ENCODE measurements at regions not wholly inside any gene's neighbourhood (a gene's known extent, or its start where the extent isn't known, plus 50 kb on each side); places are given as distances from the start of the nearest gene placed in this dataset.

- DNase-seq = no peak
Measured at GRCh38 chr7:68420342-68421192, 1177.7 kb upstream of the AUTS2 start.

GRCh38 chr7:68421712-68422111, 1176.6 kb upstream of the AUTS2 start:
- no peak for DNase-seq

GRCh38 chr7:68422281-68422680, 1176.0 kb upstream of the AUTS2 start:
- DNase-seq = no peak

DNA sequence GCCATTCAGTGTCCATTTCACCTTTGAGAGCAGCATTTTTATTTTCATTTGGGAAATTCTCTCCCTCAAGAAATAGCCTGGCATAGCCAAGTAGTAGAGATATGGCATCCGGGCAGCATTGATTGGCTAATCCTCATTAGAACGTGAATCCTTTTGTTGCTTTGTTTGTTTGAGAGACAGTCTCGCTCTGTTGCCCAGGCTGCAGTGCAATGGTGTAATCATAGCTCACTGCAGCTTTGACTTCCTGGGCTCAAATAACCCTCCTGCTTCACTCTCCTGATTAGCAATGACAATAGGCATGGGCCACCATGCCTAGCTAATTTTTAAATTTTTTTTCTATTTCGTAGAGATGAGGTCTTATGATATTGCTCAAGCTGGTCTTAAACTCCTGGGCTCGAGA, 1174.9 kb upstream of the AUTS2 start:
- DNase-seq = no peak

DNA sequence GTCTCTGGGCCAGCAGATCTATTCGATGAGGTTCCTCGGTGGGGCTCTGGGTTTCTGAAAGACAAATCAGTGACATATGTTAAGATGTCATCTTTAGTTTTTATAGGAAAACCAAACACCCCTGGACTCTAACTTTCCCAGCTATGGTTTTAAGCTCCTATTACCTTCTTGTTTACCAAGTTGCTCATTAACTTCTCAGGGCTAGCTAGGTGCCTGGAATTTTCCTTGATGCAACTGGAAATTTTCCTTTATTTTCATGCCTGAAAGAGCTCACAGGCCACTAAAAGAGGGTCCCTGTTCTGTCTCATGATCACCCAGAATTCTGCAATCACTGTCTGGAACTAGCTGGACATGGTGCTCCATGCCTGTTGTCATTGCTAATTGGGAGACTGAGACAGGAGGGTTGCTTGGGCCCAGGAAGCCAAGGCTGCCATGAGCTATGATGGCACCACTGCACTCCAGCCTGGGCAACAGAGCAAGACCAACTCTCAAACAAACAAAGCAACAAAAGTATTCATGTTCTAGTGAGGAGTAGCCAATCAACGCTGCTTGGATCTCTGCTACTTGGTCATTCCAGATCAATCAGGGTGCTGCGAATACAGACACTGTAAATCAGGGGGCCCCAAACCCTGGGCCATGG, 1173.5 kb upstream of the AUTS2 start:
- DNase-seq = no peak

DNA sequence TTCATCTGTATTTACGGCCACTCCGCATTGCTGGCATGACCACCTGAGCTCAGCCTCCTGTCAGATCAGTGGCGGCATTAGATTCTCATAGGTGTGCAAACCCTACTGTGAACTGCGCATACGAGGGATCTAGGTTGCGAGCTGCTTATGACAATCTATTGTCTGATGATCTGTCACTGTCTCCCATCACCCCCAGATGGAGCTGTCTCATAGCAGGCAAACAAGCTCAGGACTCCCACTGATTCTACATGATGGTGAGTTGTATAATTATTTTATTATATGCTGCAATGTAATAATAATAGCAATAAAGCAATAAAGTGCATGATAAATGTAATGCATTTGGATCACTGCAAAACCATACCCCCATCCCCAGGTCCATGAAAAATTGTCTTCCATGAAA, 1172.9 kb upstream of the AUTS2 start:
- DNase-seq = no peak

DNA sequence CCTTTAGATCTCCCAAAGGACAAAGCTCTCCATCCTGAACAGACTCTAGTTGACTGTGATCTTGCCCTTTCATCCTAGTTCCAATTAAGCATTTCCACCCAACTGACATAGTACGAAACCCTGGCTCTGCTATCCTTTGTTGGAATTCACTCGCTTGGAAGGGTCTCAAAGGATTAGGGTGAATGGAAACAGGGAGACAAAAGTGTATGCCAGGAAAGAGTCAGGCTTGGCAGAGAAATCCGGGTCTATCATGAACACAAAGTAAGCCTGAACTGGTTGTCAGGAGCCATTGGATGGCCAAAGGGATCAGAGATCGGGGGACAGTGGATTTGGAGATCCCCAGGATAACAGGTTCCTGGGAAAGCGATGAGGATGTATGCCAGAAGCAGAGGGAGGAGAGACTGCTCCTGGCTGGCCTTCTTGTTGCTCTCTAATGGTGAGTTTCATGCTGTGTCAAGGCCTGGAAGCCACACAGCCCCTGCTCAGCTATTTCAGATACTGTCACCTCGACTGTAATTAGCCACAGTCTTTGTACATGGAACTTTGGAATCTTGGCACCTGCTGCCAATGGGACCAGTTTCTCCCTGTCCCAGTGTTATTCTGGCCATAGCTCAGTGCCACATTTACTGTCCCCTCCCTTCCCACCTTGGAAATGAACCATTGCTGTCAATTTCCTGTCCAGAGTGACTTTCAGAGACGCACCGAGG, 1168.7 kb upstream of the AUTS2 start:
- no peak for DNase-seq

DNA sequence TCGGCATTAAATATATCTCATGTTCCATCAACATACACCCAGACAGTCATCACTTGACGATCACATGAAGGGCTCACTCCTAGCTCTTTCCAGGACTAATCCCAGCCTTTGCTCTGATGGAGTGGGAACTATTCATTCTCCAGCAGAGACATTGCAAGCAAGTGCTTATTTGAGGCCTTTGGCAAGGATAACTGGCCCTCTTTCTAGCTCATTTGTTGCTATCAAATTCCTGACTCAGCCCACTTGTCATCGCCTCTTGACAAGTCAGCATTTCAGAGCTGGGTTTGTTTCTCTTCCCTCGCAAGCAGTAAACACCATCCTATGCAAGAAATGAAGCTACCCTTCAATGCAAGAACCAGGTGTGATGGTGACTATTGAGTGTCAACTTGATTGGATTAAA, 1165.7 kb upstream of the AUTS2 start:
- DNase-seq = no peak

GRCh38 chr7:68433462-68434070, 1164.7 kb upstream of the AUTS2 start:
- no peak for DNase-seq

- no peak for DNase-seq
Measured at GRCh38 chr7:68434857-68435256, 1163.4 kb upstream of the AUTS2 start.

DNA sequence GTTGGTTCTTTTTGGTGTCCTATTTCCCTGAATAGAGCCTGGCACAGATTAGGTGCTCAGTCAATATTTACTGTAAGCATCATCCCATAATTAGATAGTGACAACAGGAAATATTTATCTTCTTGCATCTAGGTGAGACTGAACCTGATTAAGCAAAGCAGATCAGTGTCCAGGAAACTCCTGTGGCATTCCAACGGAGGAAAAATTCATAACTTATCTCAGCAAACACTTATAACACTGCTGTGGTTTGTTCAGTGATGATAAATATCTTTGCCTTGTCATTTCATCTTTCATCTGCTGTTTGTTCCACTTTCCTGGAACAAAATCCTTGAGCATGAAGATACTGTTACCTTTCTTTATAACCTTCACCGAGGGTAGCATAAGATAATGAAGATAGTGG, 1160.3 kb upstream of the AUTS2 start:
- no peak for DNase-seq

- DNase-seq = no peak
Measured at GRCh38 chr7:68438811-68439210, 1159.5 kb upstream of the AUTS2 start.

DNA sequence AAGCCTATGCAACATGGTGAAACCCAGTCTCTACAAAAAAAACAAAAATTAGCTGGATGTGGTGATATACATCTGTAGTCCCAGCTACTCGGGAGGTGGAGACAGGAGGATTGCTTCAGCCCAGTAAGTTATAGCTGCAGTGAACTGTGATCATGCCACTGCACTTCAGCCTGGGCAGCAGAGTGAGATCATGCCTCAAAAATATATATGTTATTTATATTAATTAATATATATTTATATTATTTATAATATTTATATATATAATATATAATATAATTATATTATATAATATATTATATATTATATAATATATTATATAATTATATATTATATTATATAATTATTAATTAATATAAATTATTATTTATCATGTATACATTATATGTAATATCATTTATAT, 1158.4 kb upstream of the AUTS2 start:
- no peak for DNase-seq

GRCh38 chr7:68440866-68441265, 1157.4 kb upstream of the AUTS2 start:
- no peak for DNase-seq

DNA sequence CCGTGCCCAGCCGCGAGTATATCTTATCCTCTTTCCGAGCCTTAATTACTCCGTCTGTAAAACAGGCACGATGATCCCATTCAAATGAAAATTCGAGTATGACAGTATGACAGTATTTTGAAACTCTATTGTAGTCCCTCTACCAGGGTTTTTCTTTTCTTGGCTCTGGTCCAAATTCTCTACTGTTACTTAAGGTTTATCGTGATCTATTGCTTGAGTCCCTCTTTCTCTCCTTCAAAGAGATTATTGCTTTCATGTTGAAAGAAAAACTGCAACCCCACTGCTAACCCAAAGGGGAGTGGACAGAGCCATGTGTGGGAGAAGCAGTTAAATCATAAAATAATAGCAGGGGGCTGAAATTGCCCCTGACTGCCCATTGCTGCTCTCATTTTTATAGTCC, 1156.6 kb upstream of the AUTS2 start:
- DNase-seq = no peak

GRCh38 chr7:68442931-68443631, 1155.2 kb upstream of the AUTS2 start:
- DNase-seq = no peak

DNA sequence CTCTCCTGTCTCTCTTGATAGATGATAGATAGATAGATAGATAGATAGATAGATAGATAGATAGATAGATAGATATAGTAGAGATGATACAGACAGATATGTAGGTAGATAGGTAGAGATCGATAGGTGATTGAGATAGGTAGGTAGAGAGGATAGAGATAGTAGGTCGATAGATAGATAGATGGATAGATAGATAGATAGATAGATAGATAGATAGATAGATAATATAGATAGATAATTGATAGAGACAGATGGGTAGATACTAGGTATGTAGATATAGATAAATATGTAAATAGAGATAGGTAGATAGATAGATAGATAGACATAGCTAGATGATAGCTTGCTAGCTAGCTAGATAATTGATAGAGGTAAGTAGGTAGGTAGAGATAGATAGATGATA, 1154.2 kb upstream of the AUTS2 start:
- no peak for DNase-seq

DNA sequence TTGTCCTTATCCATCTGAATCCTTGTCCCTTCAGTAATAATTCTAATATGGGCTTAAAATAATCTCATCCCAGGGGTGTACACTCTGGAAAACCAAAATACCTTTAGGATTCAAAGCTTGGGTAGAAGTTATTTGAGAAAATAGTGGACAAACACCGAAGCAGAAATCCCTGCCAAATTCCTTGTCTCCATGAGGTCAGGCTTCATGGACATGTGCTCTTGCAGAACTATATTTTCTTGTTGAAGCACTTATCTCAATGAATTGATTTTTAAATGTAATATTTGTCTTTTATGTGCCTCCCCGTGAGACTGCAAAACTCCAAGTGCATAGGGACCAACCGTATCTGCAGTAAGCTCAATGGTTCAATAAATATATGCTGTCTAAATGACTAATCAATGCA, 1153.3 kb upstream of the AUTS2 start:
- no peak for DNase-seq

DNA sequence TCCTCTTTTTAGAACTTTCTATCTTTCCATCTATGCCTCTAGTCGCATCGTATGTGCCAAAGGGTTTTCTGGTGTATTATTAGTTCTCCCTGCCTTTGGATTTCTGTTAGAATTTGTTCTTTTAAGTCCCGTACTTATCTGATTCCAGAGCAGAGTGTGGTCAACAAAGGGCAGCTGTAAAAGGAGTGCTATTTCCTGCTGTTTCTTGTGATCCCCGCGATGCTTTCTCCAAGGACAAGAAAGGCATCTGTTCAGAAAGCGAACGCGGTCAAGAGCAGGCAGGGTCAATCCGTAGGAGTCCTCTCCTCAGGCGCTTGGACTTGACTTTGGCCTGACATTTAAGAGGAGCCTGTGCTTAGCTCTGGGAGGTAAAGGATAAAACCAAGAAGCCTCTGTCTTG, 1152.1 kb upstream of the AUTS2 start:
- DNase-seq = no peak

DNA sequence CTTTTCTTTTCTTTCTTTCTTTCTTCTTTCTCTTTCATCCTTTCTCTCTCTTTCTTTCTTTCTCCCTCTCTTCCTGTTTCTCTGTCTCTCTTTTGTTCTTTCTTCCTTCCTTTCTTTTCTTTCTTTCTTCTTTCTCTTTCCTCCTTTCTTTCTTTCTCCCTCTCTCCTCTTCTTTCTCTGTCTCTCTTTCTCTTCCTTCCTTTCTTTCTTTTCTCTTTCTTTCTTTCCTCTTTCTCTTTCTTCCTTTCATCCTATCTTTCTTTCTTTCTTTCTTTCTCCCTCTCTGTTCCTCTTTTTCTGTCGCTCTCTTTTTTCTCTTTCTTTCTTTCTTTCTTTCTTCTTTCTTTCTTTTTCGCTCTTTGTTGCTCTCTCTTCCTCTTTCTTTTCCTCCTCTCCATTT, 1149.2 kb upstream of the AUTS2 start:
- DNase-seq = no peak

DNA sequence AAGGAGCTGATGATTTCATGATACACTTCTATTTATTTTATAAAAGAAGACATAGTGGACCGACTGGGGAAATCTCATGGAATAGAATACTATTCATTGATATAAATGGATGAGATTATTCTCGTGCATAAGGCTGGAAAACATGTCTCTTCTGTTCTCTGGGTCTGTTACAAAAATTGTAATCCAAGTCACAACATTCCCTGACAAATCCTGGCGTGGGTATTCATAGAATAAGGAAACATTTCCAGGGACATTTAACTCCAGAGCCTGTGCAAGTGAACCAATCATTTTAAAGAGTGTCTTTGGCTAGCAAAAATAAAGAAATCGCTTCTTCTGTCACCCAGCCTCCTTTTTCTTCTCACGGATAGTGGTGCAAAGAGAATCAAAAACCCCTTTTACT, 1148.5 kb upstream of the AUTS2 start:
- no peak for DNase-seq

DNA sequence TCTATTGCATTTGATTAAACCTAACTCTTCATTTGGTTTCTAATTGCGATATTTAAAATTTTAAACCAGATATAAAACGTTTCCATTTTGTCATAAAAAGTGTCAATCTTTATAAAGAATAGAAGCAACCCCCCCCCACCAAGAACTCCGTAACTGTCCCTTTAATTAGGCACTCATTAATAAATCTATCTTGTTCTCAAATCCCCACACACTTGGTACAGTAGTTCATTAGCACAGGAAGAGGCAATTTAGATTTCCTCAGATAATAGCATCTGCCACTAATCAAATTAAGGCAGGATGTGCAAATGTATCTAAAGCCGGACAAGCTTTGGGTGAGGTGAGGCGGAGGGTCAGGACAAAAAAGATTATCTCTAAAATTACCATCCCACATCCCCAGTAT, 1143.3 kb upstream of the AUTS2 start:
- no peak for DNase-seq

DNA sequence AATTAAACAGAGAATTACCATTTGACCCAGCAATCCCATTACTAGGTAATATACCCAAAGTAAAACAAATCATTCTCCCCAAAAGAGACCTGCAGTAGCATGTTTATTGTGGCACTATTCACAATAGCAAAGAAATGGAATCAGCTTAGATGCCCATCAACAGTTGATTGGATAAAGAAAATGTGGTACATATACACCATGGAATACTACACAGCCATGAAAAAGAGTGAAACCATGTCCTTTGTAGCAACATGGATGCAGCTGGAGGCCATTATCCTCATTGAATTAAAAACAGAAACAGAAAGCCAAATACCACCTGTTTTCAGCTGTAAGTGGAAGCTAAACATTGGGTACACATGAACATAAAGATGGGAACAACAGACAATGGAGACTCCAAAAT, 1141.8 kb upstream of the AUTS2 start:
- DNase-seq = no peak

Data from GF-D8 (cell line).